Kidney (tissue), 13 donors: ENCODE measurements at regions not wholly inside any gene's neighbourhood (a gene's known extent, or its start where the extent isn't known, plus 50 kb on each side); places are given as distances from the start of the nearest gene placed in this dataset.

Experiments
- DNase-seq, 5 donors: peaks; one replicate each; pipeline ENCODE4 v3.0.0-alpha.2; 2013 to 2020
- FAIRE-seq: peaks from 2 replicates; lab custom pipeline; 2012; peaks lifted over from hg19 to GRCh38; lab: Jason Lieb, UNC
- H3K27ac ChIP-seq, 2 donors: one replicate each; pipeline ENCODE4 v1.7.0; 2013; ENCODE audit warnings: low read depth in 2 of 2, low read length in 2 of 2, inconsistent platforms in 1 of 2
- H3K27me3 ChIP-seq: one replicate; pipeline ENCODE4 v1.7.1; 2013; ENCODE audit warnings: low read length, inconsistent platforms; ENCODE audit not compliant: control insufficient read depth, insufficient read depth
- H3K36me3 ChIP-seq, 3 donors: one replicate each; pipeline versions ENCODE4 v1.7.0 to v1.7.1; 2013; ENCODE audit warnings: low read length in 3 of 3, control low read depth in 1 of 3, inconsistent platforms in 1 of 3; ENCODE audit not compliant: insufficient read depth in 3 of 3, control insufficient read depth in 2 of 3
- H3K4me1 ChIP-seq, 3 donors: one replicate each; pipeline versions ENCODE4 v1.7.0 to v1.7.1; 2013; ENCODE audit warnings: low read length in 3 of 3, inconsistent platforms in 1 of 3, low read depth in 1 of 3; ENCODE audit not compliant: control insufficient read depth in 2 of 3, insufficient read depth in 2 of 3
- H3K4me3 ChIP-seq, 3 donors: one replicate each; pipeline versions ENCODE4 v1.7.0 to v1.8.1; 2013; ENCODE audit warnings: low read length in 3 of 3, control low read depth in 1 of 3, inconsistent platforms in 1 of 3
- H3K9ac ChIP-seq, 3 donors: one replicate each; pipeline versions ENCODE4 v1.7.0 to v1.7.1; 2013; ENCODE audit warnings: low read length in 3 of 3, control low read depth in 1 of 3, inconsistent platforms in 1 of 3
- H3K9me3 ChIP-seq, 3 donors: one replicate each; pipeline versions ENCODE4 v1.7.0 to v1.7.1; 2013; ENCODE audit warnings: low read length in 3 of 3, control low read depth in 1 of 3, inconsistent platforms in 1 of 3; ENCODE audit not compliant: control insufficient read depth in 2 of 3, insufficient read depth in 1 of 3
- CTCF ChIP-seq: IDR thresholded peaks from 3 replicates; pipeline ENCODE4 v1.5.1; 2012; ENCODE audit warnings: mild to moderate bottlenecking, moderate library complexity, borderline replicate concordance; ENCODE audit not compliant: insufficient read depth; ENCODE audit errors: extremely low read depth
- intact Hi-C: fragments of 100-400 bp; cut with DNase I; formaldehyde crosslinking; loops from one replicate; pipeline ENCODE4 v1.11.1; 2022
- donor health status: control.
- donor health status: control.
- donor health status: control.
- donor health status: control.
- donor health status: control.
- donor health status: DM: yes; HTN: yes; CAD: no.
- donor health status: Normal renal cell carcinoma (clear cell type).

GRCh38 chr3:177946936-177947335 lies 589.3 kb upstream of the KCNMB2 start:
- FAIRE-seq (no peak), DNase-seq (no peak)
- H3K4me3 ChIP-seq: no peak overlapping the region
- intact Hi-C loops: no loop called here
- H3K27ac ChIP-seq: no peak overlapping the region
- no peaks in the 10 kb centered on the region for H3K27me3 ChIP-seq
- H3K4me1 ChIP-seq: no peaks in the 10 kb centered on the region
- no peaks in the 10 kb centered on the region for H3K36me3 ChIP-seq
- no peak for TF ChIP-seq CTCF
- H3K9ac ChIP-seq: no peak overlapping the region
- H3K9me3 ChIP-seq: no peaks in the 10 kb centered on the region

- DNase-seq (no peak), FAIRE-seq (no peak)
- Histone ChIP-seq H3K27me3 (no peaks in the 10 kb centered on the region), H3K4me1 (no peaks in the 10 kb centered on the region), H3K27ac (no peak overlapping the region), H3K9me3 (no peaks in the 10 kb centered on the region), H3K9ac (no peak overlapping the region), H3K4me3 (no peak overlapping the region), H3K36me3 (no peaks in the 10 kb centered on the region)
- intact Hi-C loops: no loop called here
- no peak for TF ChIP-seq CTCF
Observed at GRCh38 chr3:177947901-177948300, 588.3 kb upstream of the KCNMB2 start.

- intact Hi-C loops: no loop called here
- Histone ChIP-seq H3K27me3 (no peaks in the 10 kb centered on the region), H3K4me1 (no peaks in the 10 kb centered on the region), H3K36me3 (no peaks in the 10 kb centered on the region), H3K4me3 (no peak overlapping the region), H3K27ac (no peak overlapping the region), H3K9ac (no peak overlapping the region), H3K9me3 (no peaks in the 10 kb centered on the region)
- peak in 1 of 5 donors; percentile 14 for DNase-seq
- TF ChIP-seq CTCF: no peak
- FAIRE-seq: no peak
Observed at GRCh38 chr3:177948716-177949425, 587.4 kb upstream of the KCNMB2 start.

DNA sequence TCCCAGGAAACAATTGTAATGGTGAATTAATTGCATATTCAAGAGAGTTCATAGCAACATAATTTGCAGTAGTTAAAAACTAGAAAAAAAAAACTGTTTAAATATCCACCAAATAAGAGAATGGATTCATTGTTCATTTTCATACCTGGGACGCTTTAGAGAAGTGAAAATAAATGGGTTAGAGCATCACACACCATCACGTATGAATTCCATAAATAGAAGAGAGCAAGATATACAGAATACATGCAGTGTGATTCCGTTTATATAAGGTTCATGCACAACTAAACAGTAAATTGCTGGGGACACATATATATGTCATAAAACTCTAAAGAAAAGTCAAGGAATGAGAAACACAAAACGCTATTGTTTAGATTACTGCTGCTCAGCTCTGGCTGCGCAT lies 577.0 kb upstream of the KCNMB2 start:
- Histone ChIP-seq H3K4me1 (no peaks in the 10 kb centered on the region), H3K9ac (no peak overlapping the region), H3K4me3 (no peak overlapping the region), H3K36me3 (no peaks in the 10 kb centered on the region), H3K9me3 (no peaks in the 10 kb centered on the region), H3K27ac (no peak overlapping the region), H3K27me3 (no peaks in the 10 kb centered on the region)
- no peak for TF ChIP-seq CTCF
- no peak for FAIRE-seq
- DNase-seq: no peak
- intact Hi-C loops: no loop called here
